GM12875 (cell line): ENCODE measurements at regions not wholly inside any gene's neighbourhood (a gene's known extent, or its start where the extent isn't known, plus 50 kb on each side); places are given as distances from the start of the nearest gene placed in this dataset.
"Not testable (repeated sequence)": the region's sequence is repeated elsewhere in the genome, so short reads cannot be mapped to it uniquely, and the experiment has no call there.

Experiments used
- H3K4me3 ChIP-seq: one replicate; pipeline ENCODE4 v1.5.1; 2011; ENCODE audit warnings: low read depth, low read length, control low read depth
- CTCF ChIP-seq: IDR thresholded peaks from 2 replicates; pipeline ENCODE4 v1.5.1; 2011; ENCODE audit warnings: low read depth, mild to moderate bottlenecking, control low read depth, inconsistent platforms, low read length, moderate library complexity, borderline replicate concordance; ENCODE audit not compliant: insufficient read depth

DNA sequence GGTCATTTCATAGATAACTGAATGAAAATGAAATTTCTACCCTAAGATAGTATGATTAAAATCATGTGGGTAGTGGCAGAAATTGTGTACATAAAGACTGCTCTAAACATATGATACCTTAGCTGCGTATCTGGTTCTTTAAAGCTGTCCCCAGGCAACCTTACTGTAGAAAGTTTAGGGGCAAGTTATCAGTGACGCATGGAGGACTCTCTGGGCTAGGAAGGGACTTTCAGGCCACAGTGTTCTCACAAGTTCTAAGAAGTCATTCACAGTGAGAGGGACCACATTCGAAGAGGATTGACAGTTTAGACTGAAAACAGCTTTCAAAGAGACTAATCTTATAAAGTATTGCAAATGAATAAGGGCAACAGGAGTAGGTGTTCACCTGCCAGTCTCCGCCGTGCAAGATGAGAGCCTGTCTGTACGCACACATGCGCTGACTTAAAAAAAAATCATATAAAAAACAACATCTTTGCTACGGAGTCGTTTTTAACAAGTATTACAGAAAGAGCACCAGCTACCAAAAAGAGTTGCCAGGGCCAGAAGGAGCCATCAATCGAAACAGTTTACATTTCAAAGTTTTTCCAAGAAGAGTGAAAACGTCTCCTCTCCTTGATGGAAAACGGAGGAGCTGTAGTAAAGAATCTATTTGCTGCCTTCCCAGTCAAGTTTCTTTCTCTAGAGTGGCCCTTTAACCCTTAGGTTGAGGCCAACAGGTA, 146.3 kb downstream of the CETN3 start:
- no peak for TF ChIP-seq CTCF
- no peak overlapping the region for H3K4me3 ChIP-seq

GRCh38 chr5:90251447-90251846, 158.1 kb downstream of the CETN3 start:
- H3K4me3 ChIP-seq: no peak overlapping the region
- TF ChIP-seq CTCF: no peak

- H3K4me3 ChIP-seq: no peak overlapping the region
- no peak for TF ChIP-seq CTCF
Observed at GRCh38 chr5:90248640-90249039, 160.9 kb downstream of the CETN3 start.

DNA sequence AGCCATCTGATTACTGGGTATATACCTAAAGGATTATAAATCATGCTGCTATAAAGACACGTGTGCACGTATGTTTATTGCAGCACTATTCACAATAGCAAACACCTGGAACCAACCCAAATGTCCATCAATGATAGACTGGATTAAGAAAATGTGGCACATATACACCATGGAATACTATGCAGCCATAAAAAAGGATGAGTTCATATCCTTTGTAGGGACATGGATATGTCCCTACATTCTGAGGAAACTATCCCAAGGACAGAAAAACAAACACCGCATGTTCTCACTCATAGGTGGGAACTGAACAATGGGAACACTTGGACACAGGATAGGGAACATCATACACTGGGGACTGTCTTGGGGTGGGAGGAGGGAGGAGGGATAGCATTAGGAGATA, 165.7 kb downstream of the CETN3 start:
- H3K4me3 ChIP-seq: not testable (repeated sequence)

DNA sequence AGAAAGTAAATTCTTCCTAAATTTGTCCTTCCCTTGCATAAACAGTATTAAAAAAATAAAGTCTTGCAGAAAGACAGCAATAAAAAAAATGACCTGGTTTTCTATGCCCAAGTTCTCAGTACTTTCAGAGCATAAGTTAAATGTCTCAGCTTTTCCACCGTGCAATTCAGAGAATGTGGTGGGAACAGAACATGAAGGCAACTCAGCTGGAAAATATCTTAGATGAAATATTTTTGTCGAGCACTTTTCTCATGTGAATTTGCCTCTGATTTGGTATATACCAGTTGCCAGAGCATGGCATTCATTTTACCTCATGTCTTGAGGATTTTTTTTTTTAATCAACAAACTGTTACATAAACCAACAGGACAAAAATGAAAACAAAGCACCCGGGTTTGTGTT, 176.1 kb downstream of the CETN3 start:
- no peak overlapping the region for H3K4me3 ChIP-seq
- no peak for TF ChIP-seq CTCF

GRCh38 chr5:90231688-90232087, 177.9 kb downstream of the CETN3 start:
- no peak overlapping the region for H3K4me3 ChIP-seq
- TF ChIP-seq CTCF: no peak

- no peak overlapping the region for H3K4me3 ChIP-seq
- TF ChIP-seq CTCF: no peak
Observed at GRCh38 chr5:90227683-90228082, 181.9 kb downstream of the CETN3 start.
